Esophagus squamous epithelium (tissue), 4 donors: ENCODE measurements at regions not wholly inside any gene's neighbourhood (a gene's known extent, or its start where the extent isn't known, plus 50 kb on each side); places are given as distances from the start of the nearest gene placed in this dataset.

Source experiments
- CTCF ChIP-seq, 6 experiments: fragments of 450-650 bp in 4 of 6; fragments of 200-600 bp in 2 of 6; sonication (generic) in 2 of 6; IDR thresholded peaks; one replicate each; pipeline ENCODE4 v1.5.1; 2016 to 2019; ENCODE audit warnings: antibody characterized with exemption in 6 of 6, mild to moderate bottlenecking in 4 of 6, moderate library complexity in 4 of 6
- POLR2A ChIP-seq, 4 donors: fragments of 450-650 bp; IDR thresholded peaks; one replicate each; pipeline ENCODE4 v1.6.1; 2017; ENCODE audit warnings: antibody characterized with exemption in 4 of 4, mild to moderate bottlenecking in 4 of 4, moderate library complexity in 3 of 4

- TF ChIP-seq POLR2A (IDR thresholded peaks at IDR 0.05) = no peak
- TF ChIP-seq CTCF (IDR thresholded peaks at IDR 0.05) = no peak
Measured at GRCh38 chr9:93893194-93893593, 62.0 kb downstream of the BARX1 start.
